GM23248 (cell line): ENCODE measurements at regions not wholly inside any gene's neighbourhood (a gene's known extent, or its start where the extent isn't known, plus 50 kb on each side); places are given as distances from the start of the nearest gene placed in this dataset.

Source experiments
- EZH2 ChIP-seq: fragments of 200-600 bp; sonication (generic); IDR thresholded peaks from 2 replicates; pipeline ENCODE4 v1.6.1; 2018; ENCODE audit warnings: antibody characterized with exemption, mild to moderate bottlenecking; ENCODE audit not compliant: insufficient read depth, poor library complexity, severe bottlenecking
- EZH2phosphoT487 ChIP-seq: fragments of 200-600 bp; sonication (generic); IDR thresholded peaks from 2 replicates; pipeline ENCODE4 v1.6.1; 2018; ENCODE audit warnings: antibody characterized with exemption, moderate library complexity, mild to moderate bottlenecking, low read depth; ENCODE audit not compliant: insufficient read depth

- no peak for TF ChIP-seq EZH2
- no peak for TF ChIP-seq EZH2phosphoT487
These were observed 603.6 kb downstream of the IRX1 start for GRCh38 chr5:4199049-4199841.
